NCI-H146 treated with DMSO at 0.1 percent for 48 hours (cell line): ENCODE measurements at regions not wholly inside any gene's neighbourhood (a gene's known extent, or its start where the extent isn't known, plus 50 kb on each side); places are given as distances from the start of the nearest gene placed in this dataset.
"Not testable (repeated sequence)": the region's sequence is repeated elsewhere in the genome, so short reads cannot be mapped to it uniquely, and the experiment has no call there.

ENCODE experiments used
- DNase-seq: peaks from one replicate; lab custom pipeline; 2025; ENCODE audit not compliant: unreplicated experiment; lab: John Stamatoyannopoulos, UW

DNA sequence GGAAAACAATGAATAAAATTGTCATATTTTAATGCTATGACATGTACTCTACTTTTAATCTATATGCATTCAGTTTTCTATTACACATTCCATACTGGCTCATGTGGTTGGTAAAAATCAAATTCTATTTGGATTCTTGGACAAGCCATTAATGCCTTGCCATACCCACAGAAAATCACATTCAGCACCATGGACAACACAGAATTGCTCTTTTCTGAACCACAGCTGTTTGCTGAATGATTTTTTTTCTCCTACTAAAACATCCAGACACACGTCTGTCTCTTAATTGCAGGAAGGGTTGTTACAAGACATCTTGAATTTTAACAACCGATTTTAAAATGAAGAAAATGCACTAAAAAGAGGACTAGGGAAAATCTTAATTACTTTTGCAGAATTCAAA is 675.6 kb downstream of the BRINP1 start:
- DNase-seq, result no peak

DNA sequence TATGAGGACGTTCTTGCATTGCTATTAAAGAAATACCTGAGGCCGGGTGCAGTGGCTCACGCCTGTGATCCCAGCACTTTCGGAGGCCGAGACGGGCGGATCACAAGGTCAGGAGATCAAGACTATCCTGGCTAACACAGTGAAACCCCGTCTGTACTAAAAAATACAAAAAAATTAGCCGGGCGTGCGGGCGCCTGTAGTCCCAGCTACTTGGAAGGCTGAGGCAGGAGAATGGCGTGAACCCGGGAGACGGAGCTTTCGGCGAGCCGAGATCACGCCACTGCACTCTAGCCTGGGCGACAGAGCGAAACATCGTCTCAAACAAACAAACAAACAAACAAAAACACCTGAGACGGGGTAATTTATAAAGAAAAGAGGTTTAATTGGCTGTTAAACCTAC is 674.0 kb downstream of the BRINP1 start:
- DNase-seq, result not testable (repeated sequence)

DNA sequence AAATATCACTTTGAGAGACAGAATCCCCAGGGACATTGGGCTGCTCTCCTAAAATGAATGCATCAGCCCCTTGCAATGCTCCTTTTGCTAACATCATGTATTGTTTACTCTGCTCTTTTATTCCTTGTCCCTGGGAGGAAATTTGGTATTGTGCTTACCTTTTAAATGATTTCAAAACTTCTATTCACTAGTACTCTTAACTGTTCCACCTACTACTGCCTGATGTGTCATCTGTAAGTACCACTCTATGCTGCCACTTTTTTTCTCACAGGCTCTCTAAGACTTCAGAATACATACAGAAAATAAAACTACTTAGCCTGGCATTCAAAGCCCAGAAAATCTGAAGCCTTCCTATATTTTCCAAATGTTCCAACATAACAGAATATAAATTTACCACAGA is 667.2 kb downstream of the BRINP1 start:
- no peak for DNase-seq

- DNase-seq, result no peak
Measured at GRCh38 chr9:118711843-118712242, 657.4 kb downstream of the BRINP1 start.

GRCh38 chr9:118721276-118721675 is 648.0 kb downstream of the BRINP1 start:
- no peak for DNase-seq

DNA sequence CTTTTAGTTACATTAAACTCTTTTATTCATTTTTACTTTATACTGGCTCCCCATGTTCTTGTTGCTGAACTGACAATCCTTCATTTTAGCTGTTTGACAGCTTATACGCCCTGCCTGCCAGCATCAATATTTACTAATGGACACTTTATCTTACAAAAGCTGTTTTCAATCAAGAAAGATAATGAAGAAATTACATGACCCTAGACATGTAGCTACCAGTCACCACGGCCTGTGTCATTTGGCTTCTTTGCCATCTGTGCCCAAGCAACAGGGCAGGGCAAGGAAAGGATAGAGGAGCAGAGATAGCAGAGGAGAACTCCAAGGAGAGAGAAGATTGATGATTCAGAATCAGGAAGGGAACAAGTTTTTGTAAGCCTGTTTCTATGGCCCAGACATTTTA is 647.3 kb downstream of the BRINP1 start:
- no peak for DNase-seq

DNA sequence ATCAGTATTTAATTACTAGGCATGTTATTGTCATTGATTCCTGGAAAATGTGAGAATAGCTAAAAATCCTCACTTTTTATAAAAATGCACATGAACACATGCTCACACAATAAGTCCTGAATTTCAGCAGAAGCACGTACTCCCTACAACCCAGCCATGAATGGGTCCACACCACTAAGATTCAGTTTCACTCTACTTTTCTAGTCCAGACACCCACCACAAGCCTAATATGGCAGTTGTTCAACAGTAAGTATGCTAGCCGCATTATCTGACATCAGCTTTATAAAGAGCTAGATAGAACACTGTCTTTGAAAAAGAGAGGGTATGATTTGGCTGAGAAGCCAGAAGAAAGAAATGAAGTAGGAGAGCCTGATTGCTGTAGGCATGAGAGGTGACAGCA is 639.3 kb downstream of the BRINP1 start:
- DNase-seq, result no peak

- DNase-seq, result no peak
Measured at GRCh38 chr9:118732998-118733397, 636.2 kb downstream of the BRINP1 start.

DNA sequence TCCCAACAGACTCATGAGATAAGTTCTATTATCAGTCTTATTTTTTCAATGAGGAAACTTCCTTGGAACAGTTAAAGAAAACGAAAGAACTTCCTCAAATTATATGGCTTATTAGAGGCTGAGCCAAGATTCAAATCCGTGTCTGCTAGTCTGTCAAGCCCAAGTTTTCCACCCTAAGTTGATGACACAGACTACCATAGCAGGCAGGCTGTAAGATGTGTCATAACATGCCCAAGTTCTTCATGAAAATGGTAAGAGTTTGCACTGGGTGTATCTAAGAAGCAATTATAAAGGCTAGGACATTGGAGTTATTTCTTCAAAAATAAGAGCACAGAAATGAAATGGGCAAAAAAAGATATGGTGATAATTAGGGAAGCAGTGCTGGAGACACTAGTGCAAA is 634.5 kb downstream of the BRINP1 start:
- DNase-seq, result no peak

GRCh38 chr9:118736406-118736805 is 632.8 kb downstream of the BRINP1 start:
- no peak for DNase-seq

DNA sequence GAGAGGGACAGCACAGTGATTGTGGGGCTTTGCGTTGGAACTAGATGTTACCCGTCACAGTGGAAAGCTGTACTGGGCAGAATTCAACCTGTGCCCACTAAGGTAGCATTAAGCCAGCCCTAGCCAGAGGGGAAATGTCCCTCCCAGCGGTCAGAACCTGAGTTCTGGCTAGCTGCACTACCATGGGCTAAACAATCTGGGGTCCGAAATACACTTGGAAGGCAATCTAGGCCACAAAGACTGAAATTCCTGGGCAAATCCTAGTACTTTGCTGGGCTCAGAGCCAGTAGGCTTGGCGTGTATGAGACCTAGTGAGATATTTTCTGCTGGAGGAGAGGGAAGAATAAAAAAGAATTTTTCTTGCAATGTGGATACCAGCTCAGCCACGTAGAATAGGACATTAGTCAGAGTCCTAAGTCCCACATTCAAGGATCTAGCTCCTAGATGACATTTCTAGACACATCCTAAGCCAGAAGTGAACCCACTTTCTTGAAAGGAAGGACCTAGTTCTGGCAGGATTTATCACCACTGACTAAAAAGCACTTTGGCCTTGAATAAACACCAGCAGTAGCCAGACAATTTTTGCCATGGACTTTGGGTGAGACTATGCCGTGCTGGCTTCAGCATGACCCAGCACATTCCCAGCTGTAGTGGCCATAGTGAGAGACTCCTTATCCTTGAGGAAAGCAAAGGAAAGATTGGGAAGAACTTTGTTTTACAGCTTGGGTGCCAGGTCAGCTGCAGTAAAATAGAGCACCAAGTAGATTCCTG is 618.0 kb downstream of the BRINP1 start:
- no peak for DNase-seq

GRCh38 chr9:118751848-118752223 is 617.4 kb downstream of the BRINP1 start:
- no peak for DNase-seq

DNA sequence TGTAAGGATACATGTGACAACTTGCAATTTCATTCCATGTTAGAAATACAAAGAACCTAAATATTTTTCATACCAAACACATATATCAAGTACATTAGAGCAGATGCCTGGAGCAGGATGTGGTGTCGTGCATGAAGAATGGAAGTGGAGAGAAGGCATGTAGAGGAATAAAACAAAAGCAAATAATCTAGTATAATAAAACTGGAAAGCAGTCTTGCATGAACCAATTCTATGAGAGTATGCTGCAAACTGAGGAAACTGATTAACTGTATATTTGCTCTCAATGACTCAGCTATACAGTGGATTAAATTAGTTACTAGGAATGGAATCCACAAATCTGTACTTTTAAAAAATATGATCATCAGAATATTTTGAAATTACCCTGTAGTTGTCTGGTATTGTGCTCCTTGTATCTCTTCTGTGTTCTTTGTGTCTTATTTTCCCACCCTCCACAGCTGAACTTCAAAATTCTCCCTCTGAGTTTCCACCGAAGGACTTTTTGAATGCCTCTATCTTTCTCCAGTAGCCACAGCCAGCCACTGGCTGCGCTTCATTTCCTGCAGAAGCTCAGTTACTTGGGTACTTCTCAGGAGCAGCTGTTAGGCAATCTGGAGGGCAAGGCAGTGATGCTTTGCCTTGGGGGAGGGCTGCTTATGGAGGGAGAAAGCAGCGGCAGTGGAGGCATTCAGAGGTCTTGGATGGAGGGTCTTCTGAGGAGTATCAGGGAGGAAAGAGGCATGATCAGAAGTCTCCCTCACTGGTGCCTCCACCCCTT is 608.0 kb downstream of the BRINP1 start:
- no peak for DNase-seq

DNA sequence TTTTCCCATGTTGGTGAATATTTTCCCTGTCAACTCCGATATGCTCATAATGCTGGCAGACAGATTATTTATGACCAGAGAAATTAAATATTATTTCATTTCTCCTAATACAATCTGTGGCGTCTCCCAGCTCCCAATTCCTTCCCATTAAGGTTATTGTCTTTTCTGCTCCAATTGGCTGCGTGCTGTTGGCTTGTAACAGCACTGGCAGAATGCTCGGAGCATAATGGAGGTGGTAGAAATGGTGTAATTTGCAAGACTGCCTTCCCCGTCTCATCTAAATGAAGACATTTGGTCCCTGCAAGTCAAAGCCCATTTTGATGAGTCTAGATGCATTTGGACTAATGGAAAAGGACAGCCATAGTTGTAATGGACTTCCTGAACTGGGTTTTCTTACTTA is 601.7 kb downstream of the BRINP1 start:
- no peak for DNase-seq

DNA sequence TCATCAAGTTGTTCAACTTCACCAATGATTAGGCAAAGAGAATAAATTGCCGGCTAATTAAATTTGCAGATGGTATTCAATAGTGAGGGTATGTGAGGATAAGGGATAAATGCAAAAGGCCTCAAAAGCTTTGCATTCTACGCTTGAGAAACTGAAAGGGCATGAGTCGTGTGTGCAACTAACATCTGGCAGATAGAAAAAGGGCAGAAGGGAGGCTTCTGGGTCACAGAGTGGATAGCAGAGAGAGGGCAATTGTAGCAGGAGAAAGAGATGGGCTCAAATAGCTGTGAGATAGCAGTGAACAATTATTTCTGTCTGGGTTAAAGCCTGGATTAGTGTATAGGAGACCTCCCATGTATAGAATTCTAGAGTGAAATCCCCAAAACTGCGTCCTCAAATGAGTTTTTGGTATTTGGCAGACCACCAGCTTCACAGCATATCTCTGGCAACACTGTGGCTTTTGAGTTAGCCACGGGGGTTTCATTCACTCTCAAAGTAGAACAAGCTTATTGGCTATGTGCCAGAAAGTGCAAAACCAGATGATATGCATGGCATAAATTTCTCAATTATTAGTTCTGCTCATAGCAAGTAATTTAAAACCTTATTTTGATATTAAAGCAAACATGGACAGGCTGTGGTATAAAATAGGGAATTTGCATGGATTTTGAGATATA is 586.3 kb downstream of the BRINP1 start:
- no peak for DNase-seq

DNA sequence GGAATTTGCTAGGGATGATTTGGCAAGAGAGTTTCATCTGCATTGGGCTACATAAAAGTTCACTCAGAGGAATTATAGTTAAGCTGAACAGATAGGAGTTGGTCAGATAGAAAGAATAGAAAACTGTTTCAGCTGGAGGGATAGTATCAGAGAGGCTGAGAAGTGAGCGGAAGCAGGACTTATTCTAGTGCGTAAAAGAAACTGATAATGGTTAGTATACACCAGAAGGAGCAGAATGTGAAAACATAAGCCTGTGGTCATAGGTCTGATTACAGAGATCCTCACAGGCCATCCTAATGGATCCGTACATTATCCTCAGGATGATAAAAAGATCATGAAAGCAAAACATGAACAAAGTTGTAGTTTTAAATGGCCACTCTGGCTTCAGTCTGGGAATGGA is 585.2 kb downstream of the BRINP1 start:
- DNase-seq, result no peak

DNA sequence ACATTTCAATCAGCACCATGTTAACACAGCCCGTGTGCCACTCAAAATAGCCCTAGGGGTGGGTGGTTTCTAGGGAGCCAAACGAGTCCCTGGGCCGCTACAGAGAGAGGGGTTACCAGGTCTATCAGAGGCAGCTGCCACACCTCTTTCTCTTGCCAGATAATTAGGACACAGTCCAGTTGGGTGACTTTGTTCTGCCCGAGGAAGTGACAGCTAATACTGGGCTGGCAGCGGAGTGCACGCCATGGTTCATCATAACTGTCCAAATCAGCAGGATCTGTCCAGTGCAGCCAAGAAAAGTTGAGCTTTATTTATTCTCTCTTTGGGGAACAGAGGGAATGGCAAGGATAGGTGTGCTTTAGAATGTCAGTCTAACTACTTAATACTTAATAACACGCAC is 583.8 kb downstream of the BRINP1 start:
- DNase-seq, result no peak

DNA sequence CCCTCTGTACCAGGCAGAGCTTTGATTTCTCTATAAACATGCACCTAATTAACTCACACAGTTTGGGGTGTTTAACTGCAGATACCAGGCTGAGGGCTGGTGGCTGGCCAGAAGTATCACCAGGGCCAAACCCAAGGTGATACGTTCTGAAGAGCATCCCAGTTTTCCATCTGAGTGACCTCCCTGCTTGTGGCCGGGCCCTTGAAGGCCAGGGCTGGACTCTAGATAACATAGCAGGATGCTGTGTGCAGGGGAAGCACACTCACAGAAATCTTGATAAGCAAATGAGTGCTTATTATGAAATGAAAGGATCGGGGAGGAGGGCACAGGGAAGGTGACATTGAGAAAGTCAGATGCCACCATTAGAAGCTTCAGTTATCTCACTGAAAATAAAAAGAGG is 582.4 kb downstream of the BRINP1 start:
- DNase-seq, result no peak

DNA sequence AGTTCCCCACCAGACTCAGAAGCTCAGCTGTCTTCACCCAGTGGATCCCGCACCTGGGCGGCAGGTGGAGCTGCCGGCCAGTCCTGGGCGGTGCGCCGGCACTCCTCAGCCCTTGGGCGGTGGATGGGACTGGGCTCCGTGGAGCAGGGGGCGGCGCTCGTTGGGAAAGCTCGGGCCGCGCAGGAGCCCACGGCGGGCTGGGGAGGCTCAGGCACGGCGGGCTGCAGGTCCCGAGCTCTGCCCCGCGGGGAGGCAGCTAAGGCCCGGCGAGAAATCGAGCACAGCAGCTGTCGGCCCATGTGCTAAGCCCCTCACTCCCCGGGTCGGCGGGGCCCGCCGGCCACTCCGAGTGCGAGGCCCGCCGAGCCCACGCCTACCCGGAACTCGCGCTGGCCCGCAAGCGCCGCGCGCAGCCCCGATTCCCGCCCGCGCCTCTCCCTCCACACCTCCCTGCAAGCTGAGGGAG is 560.0 kb downstream of the BRINP1 start:
- DNase-seq, result no peak

DNA sequence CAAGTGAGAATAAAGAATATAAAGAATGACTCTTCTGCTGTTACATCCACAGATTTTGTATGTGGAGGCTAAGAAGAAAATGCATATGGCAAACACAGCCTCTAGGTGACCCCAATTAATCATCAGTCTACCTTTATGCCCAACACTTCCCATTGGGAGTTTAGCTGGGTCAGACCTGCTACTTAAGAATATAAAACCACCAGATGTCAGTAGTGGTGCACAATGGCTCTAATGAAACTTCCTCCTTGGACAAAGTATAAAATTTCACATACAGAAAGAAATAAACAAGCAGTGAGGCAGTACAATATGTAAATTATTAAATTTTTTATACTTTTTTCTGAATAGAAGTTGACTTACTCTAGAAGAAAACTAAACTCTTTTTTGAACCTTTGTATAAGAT is 539.9 kb downstream of the BRINP1 start:
- no peak for DNase-seq

DNA sequence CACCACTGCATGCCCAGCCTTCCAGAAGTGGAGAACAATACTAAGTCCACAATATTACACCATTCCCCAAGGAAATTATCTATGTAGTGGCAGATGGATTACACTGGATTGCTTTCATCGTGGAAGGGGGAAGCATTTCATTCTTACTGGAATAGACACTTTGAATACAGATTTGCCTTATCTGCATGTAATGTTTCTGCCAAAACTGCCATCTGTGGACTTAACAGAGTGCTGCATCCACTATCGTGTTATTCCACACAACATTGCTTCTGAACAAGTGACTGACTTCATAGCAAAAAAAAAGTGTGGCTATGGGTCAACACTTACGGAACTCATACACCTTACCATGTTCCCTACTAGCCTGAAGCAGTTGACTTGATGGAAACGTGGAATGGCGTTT is 536.9 kb downstream of the BRINP1 start:
- DNase-seq, result no peak

GRCh38 chr9:118836891-118837290 is 532.3 kb downstream of the BRINP1 start:
- DNase-seq, result no peak
